GM12878 (cell line): ENCODE measurements at regions not wholly inside any gene's neighbourhood (a gene's known extent, or its start where the extent isn't known, plus 50 kb on each side); places are given as distances from the start of the nearest gene placed in this dataset.

ENCODE experiments used
- ATAC-seq: fragments of 200-7000 bp; cut with Tn5 transposase; 3 replicates; pipeline ENCODE4 v1.9.1; 2020; ENCODE audit warnings: mild to moderate bottlenecking, moderate library complexity
- BruUV-seq: library from RNA; stranded (reverse); fragments of 400-500 nt; replicated peaks from 2 replicates; lab custom pipeline; 2021; lab: Mats Ljungman, UMichigan
- CTCF ChIA-PET: fragments of 300-600 bp; sonication (Branson Sonifier 250); formaldehyde crosslinking; extraction: SDS; loops from one replicate; lab custom pipeline; 2021; ENCODE audit warnings: inconsistent platforms; lab: Yijun Ruan, JAX
- POLR2A ChIA-PET: fragments of 350-600 bp; formaldehyde crosslinking; extraction: SDS; loops from one replicate; lab custom pipeline; 2021; ENCODE audit warnings: inconsistent platforms; lab: Charles Lee
- RAD21 ChIA-PET: fragments of 300-600 bp; sonication (Branson Sonifier 250); formaldehyde crosslinking; loops from one replicate; lab custom pipeline; 2023; ENCODE audit warnings: antibody characterized with exemption; ENCODE audit not compliant: unreplicated experiment; lab: Charles Lee
- SMC1A ChIA-PET: fragments of 300-600 bp; sonication (Branson Sonifier 250); formaldehyde crosslinking; loops from one replicate; lab custom pipeline; 2023; ENCODE audit not compliant: unreplicated experiment, uncharacterized antibody; lab: Charles Lee
- DNase-seq: peaks from one replicate; pipeline ENCODE4 v3.0.0-alpha.2; 2011; ENCODE audit warnings: low read depth, low spot score
- FAIRE-seq: peaks from 3 replicates; lab custom pipeline; 2011; peaks lifted over from hg19 to GRCh38; lab: Jason Lieb, UNC
- H2AFZ ChIP-seq: 2 replicates; pipeline ENCODE4 v1.6.0; 2011; ENCODE audit warnings: low read depth, low read length, control low read depth; ENCODE audit not compliant: control insufficient read depth
- H3K27ac ChIP-seq: 2 replicates; pipeline ENCODE4 v1.5.1; 2011; ENCODE audit warnings: control low read depth; ENCODE audit not compliant: control insufficient read depth, insufficient read depth
- H3K27me3 ChIP-seq, 2 experiments: replicated peaks in 1 of 2; 2 replicates each; pipeline versions ENCODE4 v1.6.0 to v1.6.1; 2011; ENCODE audit warnings: low read length in 1 of 2; ENCODE audit not compliant: control insufficient read depth in 2 of 2, insufficient read depth in 2 of 2
- H3K36me3 ChIP-seq, 2 experiments: 2 replicates each; pipeline ENCODE4 v1.5.1; 2011; ENCODE audit warnings: low read length in 1 of 2; ENCODE audit not compliant: control insufficient read depth in 2 of 2, insufficient read depth in 2 of 2
- H3K4me1 ChIP-seq: 2 replicates; pipeline ENCODE4 v1.6.1; 2011; ENCODE audit warnings: mild to moderate bottlenecking, low read length, moderate library complexity, mixed read lengths; ENCODE audit not compliant: control insufficient read depth, insufficient read depth
- H3K4me2 ChIP-seq: 2 replicates; pipeline ENCODE4 v1.6.0; 2011; ENCODE audit warnings: control low read depth; ENCODE audit not compliant: control insufficient read depth, insufficient read depth
- H3K4me3 ChIP-seq: fragments of 200-600 bp; sonication (generic); 2 replicates; pipeline ENCODE4 v1.5.1; 2016
- H3K79me2 ChIP-seq: 2 replicates; pipeline ENCODE4 v1.6.0; 2011; ENCODE audit warnings: low read length; ENCODE audit not compliant: control insufficient read depth, insufficient read depth
- H3K9ac ChIP-seq: 2 replicates; pipeline ENCODE4 v1.8.0; 2011; ENCODE audit warnings: low read length, control low read depth, mixed read lengths; ENCODE audit not compliant: control insufficient read depth, insufficient read depth
- H3K9me3 ChIP-seq: replicated peaks from 3 replicates; pipeline ENCODE4 v1.5.1; 2011; ENCODE audit warnings: mild to moderate bottlenecking, low read length; ENCODE audit not compliant: control insufficient read depth, insufficient read depth
- H4K20me1 ChIP-seq: 2 replicates; pipeline ENCODE4 v1.6.0; 2011; ENCODE audit not compliant: control insufficient read depth, insufficient read depth
- CBX5 ChIP-seq: sonication (generic); IDR thresholded peaks from 2 replicates; pipeline ENCODE4 v1.6.1; 2016; ENCODE audit warnings: low read depth, moderate library complexity, mild to moderate bottlenecking, inconsistent platforms
- CEBPZ ChIP-seq: fragments of 150-350 bp; IDR thresholded peaks from 2 replicates; pipeline ENCODE4 v1.6.1; 2016; ENCODE audit warnings: low read depth, low read length
- E2F8 ChIP-seq: fragments of 450-650 bp; IDR thresholded peaks from 2 replicates; pipeline ENCODE4 v1.6.1; 2018; ENCODE audit warnings: mild to moderate bottlenecking, low read depth, moderate library complexity; ENCODE audit not compliant: partially characterized antibody
- EGR1 ChIP-seq, 2 experiments: IDR thresholded peaks; 1 replicate in 1 of 2; 2 replicates in 1 of 2; pipeline ENCODE4 v1.6.1; 2011 to 2012; ENCODE audit warnings: low read depth in 2 of 2, low read length in 2 of 2, borderline replicate concordance in 1 of 2, mild to moderate bottlenecking in 1 of 2, moderate library complexity in 1 of 2
- FOXK2 ChIP-seq: fragments of 450-650 bp; IDR thresholded peaks from 2 replicates; pipeline ENCODE4 v1.6.1; 2017; ENCODE audit warnings: mild to moderate bottlenecking, moderate library complexity
- FOXM1 ChIP-seq: IDR thresholded peaks from 2 replicates; pipeline ENCODE4 v1.6.1; 2012; ENCODE audit warnings: low read depth, mild to moderate bottlenecking, inconsistent platforms, low read length, moderate library complexity
- MTA3 ChIP-seq: IDR thresholded peaks from 2 replicates; pipeline ENCODE4 v1.6.1; 2012; ENCODE audit warnings: low read length, inconsistent platforms, borderline replicate concordance
- MXI1 ChIP-seq: fragments of 150-350 bp; IDR thresholded peaks from 2 replicates; pipeline ENCODE4 v1.6.1; 2011; ENCODE audit warnings: low read depth, mild to moderate bottlenecking, inconsistent platforms, low read length, improper control_type of control experiment
- PML ChIP-seq: IDR thresholded peaks from 2 replicates; pipeline ENCODE4 v1.6.1; 2012; ENCODE audit warnings: low read length, inconsistent platforms
- RAD21 ChIP-seq: IDR thresholded peaks from 2 replicates; pipeline ENCODE4 v1.6.1; 2011; ENCODE audit warnings: mild to moderate bottlenecking, low read depth, low read length, moderate library complexity; ENCODE audit not compliant: insufficient read depth
- RBBP5 ChIP-seq: fragments of 200-600 bp; sonication (generic); conservative IDR thresholded peaks from 2 replicates; pipeline ENCODE4 v1.6.1; 2016
- TARDBP ChIP-seq: IDR thresholded peaks from 2 replicates; pipeline ENCODE4 v1.6.1; 2016; ENCODE audit warnings: borderline replicate concordance
- ZBED1 ChIP-seq: IDR thresholded peaks from 2 replicates; pipeline ENCODE4 v1.6.1; 2016; ENCODE audit warnings: borderline replicate concordance
- WGBS: methylation state at CpG from one replicate; pipeline ENCODE4 v1.1.6; 2016; ENCODE audit warnings: low lambda C conversion rate; ENCODE audit not compliant: insufficient replicate concordance, insufficient coverage; ENCODE audit errors: missing lambda C conversion rate; 5-methylcytosine and 5-hydroxymethylcytosine counted together
- in situ Hi-C: fragments of 300-500 bp; cut with MboI; formaldehyde crosslinking; loops from 9 replicates; pipeline ENCODE4 v1.14.3; 2018; ENCODE audit warnings: mixed read lengths
- intact Hi-C: fragments of 100-400 bp; cut with micrococcal nuclease; formaldehyde crosslinking; loops from one replicate; pipeline ENCODE4 v1.14.2; 2022; ENCODE audit not compliant: unreplicated experiment
- TF ChIP-seq, protein P1 (sequence below): fragments of 450-650 bp; IDR thresholded peaks from 2 replicates; pipeline ENCODE4 v1.6.1; 2017; ENCODE audit warnings: antibody characterized with exemption, mild to moderate bottlenecking, moderate library complexity

DNA sequence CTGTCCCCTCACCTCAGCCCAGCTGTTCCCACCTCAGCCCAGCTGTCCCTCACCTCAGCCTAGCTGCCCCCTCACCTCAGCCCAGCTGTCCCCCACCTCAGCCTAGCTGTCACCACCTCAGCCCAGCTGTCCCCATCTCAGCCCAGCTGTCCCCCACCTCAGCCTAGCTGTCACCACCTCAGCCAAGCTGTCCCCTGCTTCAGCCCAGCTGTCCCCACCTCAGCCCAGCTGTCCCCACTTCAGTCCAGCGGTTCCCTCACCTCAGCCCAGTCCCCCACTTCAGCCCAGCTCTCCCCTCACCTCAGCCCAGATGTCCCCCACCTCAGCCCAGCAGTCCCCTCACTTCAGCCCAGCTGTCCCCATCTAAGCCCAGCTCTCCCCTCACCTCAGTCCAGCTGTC, 88.4 kb upstream of the CSF3R start:
- ATAC-seq (no peak), FAIRE-seq (no peak), DNase-seq (no peak)
- no peaks in the 10 kb centered on the region for H3K9me3 ChIP-seq
- ChIA-PET SMC1A (no interaction called here), RAD21 (no interaction called here), POLR2A (no interaction called here), CTCF (interaction anchor here (0.9 kb wide), 1 partner anchor 15 kb away, joined by 3 read pairs; no protein-coding TSS in a partner anchor)
- no peak overlapping the region for H3K4me3 ChIP-seq
- WGBS, result 0% methylated on average over 1 of the region's 1 CpG
- no peak overlapping the region for H3K9ac ChIP-seq
- H3K4me1 ChIP-seq, result no peaks in the 10 kb centered on the region
- TF ChIP-seq RBBP5 (no peak), MXI1 (no peak), FOXM1 (no peak), CEBPZ (no peak), E2F8 (no peak), MTA3 (no peak), RAD21 (no peak), CBX5 (no peak), PML (no peak), EGR1 (IDR thresholded peaks at IDR 0.05; ENCODE audit: borderline replicate concordance in 1 of 2, low read depth in 2 of 2, low read length in 2 of 2) (no peak), TARDBP (no peak), FOXK2 (no peak), ZBED1 (no peak)
- TF ChIP-seq, protein P1, sequence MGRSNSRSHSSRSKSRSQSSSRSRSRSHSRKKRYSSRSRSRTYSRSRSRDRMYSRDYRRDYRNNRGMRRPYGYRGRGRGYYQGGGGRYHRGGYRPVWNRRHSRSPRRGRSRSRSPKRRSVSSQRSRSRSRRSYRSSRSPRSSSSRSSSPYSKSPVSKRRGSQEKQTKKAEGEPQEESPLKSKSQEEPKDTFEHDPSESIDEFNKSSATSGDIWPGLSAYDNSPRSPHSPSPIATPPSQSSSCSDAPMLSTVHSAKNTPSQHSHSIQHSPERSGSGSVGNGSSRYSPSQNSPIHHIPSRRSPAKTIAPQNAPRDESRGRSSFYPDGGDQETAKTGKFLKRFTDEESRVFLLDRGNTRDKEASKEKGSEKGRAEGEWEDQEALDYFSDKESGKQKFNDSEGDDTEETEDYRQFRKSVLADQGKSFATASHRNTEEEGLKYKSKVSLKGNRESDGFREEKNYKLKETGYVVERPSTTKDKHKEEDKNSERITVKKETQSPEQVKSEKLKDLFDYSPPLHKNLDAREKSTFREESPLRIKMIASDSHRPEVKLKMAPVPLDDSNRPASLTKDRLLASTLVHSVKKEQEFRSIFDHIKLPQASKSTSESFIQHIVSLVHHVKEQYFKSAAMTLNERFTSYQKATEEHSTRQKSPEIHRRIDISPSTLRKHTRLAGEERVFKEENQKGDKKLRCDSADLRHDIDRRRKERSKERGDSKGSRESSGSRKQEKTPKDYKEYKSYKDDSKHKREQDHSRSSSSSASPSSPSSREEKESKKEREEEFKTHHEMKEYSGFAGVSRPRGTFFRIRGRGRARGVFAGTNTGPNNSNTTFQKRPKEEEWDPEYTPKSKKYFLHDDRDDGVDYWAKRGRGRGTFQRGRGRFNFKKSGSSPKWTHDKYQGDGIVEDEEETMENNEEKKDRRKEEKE, result no peak
- H3K4me2 ChIP-seq, result no peak overlapping the region
- no peak overlapping the region for H2AFZ ChIP-seq
- no TSS peak for BruUV-seq
- in situ Hi-C loops, result no loop called here
- H3K79me2 ChIP-seq, result no peaks in the 10 kb centered on the region
- intact Hi-C loops, result loop anchor here (10.0 kb wide), 1 partner anchor 754 kb away; no protein-coding TSS in a partner anchor
- H3K36me3 ChIP-seq, result no peaks in the 10 kb centered on the region
- H3K27me3 ChIP-seq, result no peaks in the 10 kb centered on the region; a peak in 1 of 4 replicates
- no peak overlapping the region for H3K27ac ChIP-seq
- H4K20me1 ChIP-seq, result no peaks in the 10 kb centered on the region
